Suprapubic skin (tissue), 4 donors: ENCODE measurements at regions not wholly inside any gene's neighbourhood (a gene's known extent, or its start where the extent isn't known, plus 50 kb on each side); places are given as distances from the start of the nearest gene placed in this dataset.

ENCODE experiments used
- DNase-seq, 2 donors: peaks; one replicate each; pipeline ENCODE4 v3.0.0-alpha.2; 2019; ENCODE audit warnings: low spot score in 2 of 2
- H3K27ac ChIP-seq: fragments of 200-600 bp; sonication (generic); one replicate; pipeline ENCODE4 v1.5.1; 2019
- H3K27me3 ChIP-seq: fragments of 200-600 bp; sonication (generic); one replicate; pipeline ENCODE4 v1.5.1; 2019
- H3K36me3 ChIP-seq: fragments of 200-600 bp; sonication (generic); one replicate; pipeline ENCODE4 v1.5.1; 2019
- H3K4me1 ChIP-seq: fragments of 200-600 bp; sonication (generic); one replicate; pipeline ENCODE4 v1.5.1; 2019
- H3K4me3 ChIP-seq: fragments of 200-600 bp; sonication (generic); one replicate; pipeline ENCODE4 v1.5.1; 2019; ENCODE audit warnings: mild to moderate bottlenecking
- H3K9me3 ChIP-seq: fragments of 200-600 bp; sonication (generic); one replicate; pipeline ENCODE4 v1.5.1; 2019
- EP300 ChIP-seq: sonication (generic); formaldehyde crosslinking; IDR thresholded peaks from one replicate; pipeline ENCODE4 v1.6.1; 2017; ENCODE audit warnings: antibody characterized with exemption
- POLR2A ChIP-seq, 2 donors: fragments of 450-650 bp; IDR thresholded peaks; one replicate each; pipeline ENCODE4 v1.6.1; 2017; ENCODE audit warnings: antibody characterized with exemption in 2 of 2, mild to moderate bottlenecking in 2 of 2, moderate library complexity in 2 of 2
- POLR2AphosphoS5 ChIP-seq, 3 donors: sonication (generic); formaldehyde crosslinking; IDR thresholded peaks; one replicate each; pipeline ENCODE4 v1.6.1; 2017; ENCODE audit warnings: antibody characterized with exemption in 3 of 3
- WGBS: methylation state at CpG from one replicate; pipeline ENCODE4 v1.1.5; 2018; 5-methylcytosine and 5-hydroxymethylcytosine counted together
- TF ChIP-seq, protein P1 (sequence below), 2 donors: fragments of 200-600 bp in 1 of 2; fragments of 450-650 bp in 1 of 2; sonication (generic) in 1 of 2; IDR thresholded peaks; one replicate each; pipeline ENCODE4 v1.5.1; 2016 to 2019; ENCODE audit warnings: antibody characterized with exemption in 2 of 2, mild to moderate bottlenecking in 1 of 2, moderate library complexity in 1 of 2

GRCh38 chr9:28923351-28923750 lies 1350.1 kb upstream of the C9orf72 start:
- H3K4me1 ChIP-seq: no peaks in the 10 kb centered on the region
- 29% methylated on average over 3 of the region's 3 CpGs for WGBS
- no peak overlapping the region for H3K27ac ChIP-seq
- TF ChIP-seq POLR2A (IDR thresholded peaks at IDR 0.05): no peak
- TF ChIP-seq EP300: no peak
- TF ChIP-seq, protein P1, sequence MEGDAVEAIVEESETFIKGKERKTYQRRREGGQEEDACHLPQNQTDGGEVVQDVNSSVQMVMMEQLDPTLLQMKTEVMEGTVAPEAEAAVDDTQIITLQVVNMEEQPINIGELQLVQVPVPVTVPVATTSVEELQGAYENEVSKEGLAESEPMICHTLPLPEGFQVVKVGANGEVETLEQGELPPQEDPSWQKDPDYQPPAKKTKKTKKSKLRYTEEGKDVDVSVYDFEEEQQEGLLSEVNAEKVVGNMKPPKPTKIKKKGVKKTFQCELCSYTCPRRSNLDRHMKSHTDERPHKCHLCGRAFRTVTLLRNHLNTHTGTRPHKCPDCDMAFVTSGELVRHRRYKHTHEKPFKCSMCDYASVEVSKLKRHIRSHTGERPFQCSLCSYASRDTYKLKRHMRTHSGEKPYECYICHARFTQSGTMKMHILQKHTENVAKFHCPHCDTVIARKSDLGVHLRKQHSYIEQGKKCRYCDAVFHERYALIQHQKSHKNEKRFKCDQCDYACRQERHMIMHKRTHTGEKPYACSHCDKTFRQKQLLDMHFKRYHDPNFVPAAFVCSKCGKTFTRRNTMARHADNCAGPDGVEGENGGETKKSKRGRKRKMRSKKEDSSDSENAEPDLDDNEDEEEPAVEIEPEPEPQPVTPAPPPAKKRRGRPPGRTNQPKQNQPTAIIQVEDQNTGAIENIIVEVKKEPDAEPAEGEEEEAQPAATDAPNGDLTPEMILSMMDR (IDR thresholded peaks at IDR 0.05): no peak
- TF ChIP-seq POLR2AphosphoS5 (IDR thresholded peaks at IDR 0.05): no peak
- no peaks in the 10 kb centered on the region for H3K9me3 ChIP-seq
- no peaks in the 10 kb centered on the region for H3K36me3 ChIP-seq
- no peak for DNase-seq
- H3K4me3 ChIP-seq: no peak overlapping the region
- peaks cover 6% of the 10 kb centered on the region for H3K27me3 ChIP-seq

DNA sequence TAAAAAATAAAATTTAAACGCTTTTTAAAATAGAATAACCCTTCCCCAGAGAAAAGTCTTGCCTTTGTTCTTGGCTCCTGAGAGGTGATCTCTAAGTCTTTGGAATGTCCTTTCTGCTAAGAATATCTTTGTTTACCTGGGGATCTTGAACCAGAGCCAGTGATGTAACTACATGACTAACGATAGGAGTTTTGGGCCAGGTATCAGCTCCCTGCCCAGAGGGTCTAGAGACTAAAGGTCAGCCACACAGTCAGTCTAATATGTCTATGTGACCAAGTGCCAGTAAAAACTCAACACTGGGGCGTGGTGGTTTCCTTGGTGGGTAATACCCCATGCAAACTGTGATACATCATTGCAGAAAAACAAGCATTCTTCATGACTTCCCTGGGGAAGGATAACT lies 1351.9 kb upstream of the C9orf72 start:
- H3K4me3 ChIP-seq: no peak overlapping the region
- H3K9me3 ChIP-seq: no peaks in the 10 kb centered on the region
- no peak overlapping the region for H3K27ac ChIP-seq
- no peak for DNase-seq
- H3K4me1 ChIP-seq: peaks cover 4% of the 10 kb centered on the region
- TF ChIP-seq EP300 (no peak), POLR2AphosphoS5 (IDR thresholded peaks at IDR 0.05) (no peak), POLR2A (IDR thresholded peaks at IDR 0.05) (no peak)
- TF ChIP-seq, protein P1 (IDR thresholded peaks at IDR 0.05): no peak
- 66% methylated on average over 3 of the region's 3 CpGs for WGBS
- H3K27me3 ChIP-seq: peaks cover 6% of the 10 kb centered on the region
- no peaks in the 10 kb centered on the region for H3K36me3 ChIP-seq

DNA sequence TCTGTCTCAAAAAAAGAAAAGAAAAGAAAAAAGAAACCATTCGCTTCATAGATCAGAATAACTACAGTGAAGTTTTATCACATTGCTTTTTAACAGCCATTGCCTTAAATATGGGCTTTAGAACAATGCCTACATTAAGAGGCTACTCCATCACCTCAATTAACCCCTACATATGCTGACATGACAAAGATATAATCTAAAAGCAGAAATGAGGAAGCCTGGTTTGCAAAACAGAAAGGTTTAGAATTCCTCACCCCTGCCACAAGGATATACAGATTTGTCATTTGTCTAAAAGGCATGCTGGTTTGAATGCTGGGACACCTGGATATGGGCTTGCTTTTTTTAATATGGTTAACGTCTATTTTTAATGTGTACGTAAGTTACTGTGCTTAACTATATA lies 1353.0 kb upstream of the C9orf72 start:
- TF ChIP-seq, protein P1 (IDR thresholded peaks at IDR 0.05): no peak
- TF ChIP-seq POLR2AphosphoS5 (IDR thresholded peaks at IDR 0.05) (no peak), EP300 (no peak), POLR2A (IDR thresholded peaks at IDR 0.05) (no peak)
- Histone ChIP-seq H3K4me3 (no peak overlapping the region), H3K4me1 (peaks cover 4% of the 10 kb centered on the region), H3K27me3 (peaks cover 6% of the 10 kb centered on the region), H3K36me3 (no peaks in the 10 kb centered on the region), H3K27ac (no peak overlapping the region), H3K9me3 (no peaks in the 10 kb centered on the region)
- DNase-seq: no peak
- 90% methylated on average over 3 of the region's 3 CpGs for WGBS

DNA sequence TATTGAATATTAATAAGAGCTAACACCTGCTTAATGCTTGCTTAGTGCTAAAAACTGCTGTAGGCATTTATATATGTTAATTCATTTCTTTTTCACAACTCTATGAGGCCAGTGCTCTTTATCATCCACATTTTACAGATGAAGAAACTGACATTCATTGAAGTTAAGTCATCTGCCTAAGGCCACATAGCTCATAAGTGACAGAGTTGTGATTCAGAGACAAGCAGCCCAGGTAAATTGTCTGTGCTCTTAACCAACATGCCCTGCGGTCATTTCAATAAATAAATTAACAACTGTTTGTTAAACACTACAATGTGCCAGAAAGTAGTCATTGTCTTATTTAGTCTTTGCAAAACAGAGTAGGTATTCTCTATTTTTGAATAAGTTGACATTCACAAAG lies 1354.4 kb upstream of the C9orf72 start:
- TF ChIP-seq EP300: no peak
- TF ChIP-seq POLR2AphosphoS5 (IDR thresholded peaks at IDR 0.05): no peak
- TF ChIP-seq, protein P1 (IDR thresholded peaks at IDR 0.05): no peak
- TF ChIP-seq POLR2A (IDR thresholded peaks at IDR 0.05): no peak
- no peak for DNase-seq
- H3K27me3 ChIP-seq: peaks cover 6% of the 10 kb centered on the region
- no peaks in the 10 kb centered on the region for H3K9me3 ChIP-seq
- WGBS: 59% methylated on average over 1 of the region's 1 CpG
- H3K36me3 ChIP-seq: no peaks in the 10 kb centered on the region
- no peak overlapping the region for H3K27ac ChIP-seq
- H3K4me3 ChIP-seq: no peak overlapping the region
- peaks cover 4% of the 10 kb centered on the region for H3K4me1 ChIP-seq

GRCh38 chr9:28929433-28929832 lies 1356.2 kb upstream of the C9orf72 start:
- Histone ChIP-seq H3K4me1 (peaks cover 6% of the 10 kb centered on the region), H3K27ac (no peak overlapping the region), H3K9me3 (no peaks in the 10 kb centered on the region), H3K27me3 (peaks cover 6% of the 10 kb centered on the region), H3K36me3 (no peaks in the 10 kb centered on the region), H3K4me3 (no peak overlapping the region)
- no peak for DNase-seq
- no peak for TF ChIP-seq POLR2A (IDR thresholded peaks at IDR 0.05)
- TF ChIP-seq, protein P1 (IDR thresholded peaks at IDR 0.05): no peak
- 55% methylated on average over 3 of the region's 3 CpGs for WGBS
